SK-N-MC (cell line): ENCODE measurements at regions not wholly inside any gene's neighbourhood (a gene's known extent, or its start where the extent isn't known, plus 50 kb on each side); places are given as distances from the start of the nearest gene placed in this dataset.
A peak's percentile ranks its signal among the peaks of the same experiment; 100 is the strongest.

Experiments used
- DNase-seq: peaks from one replicate; pipeline ENCODE4 v3.0.0-alpha.2; 2011; ENCODE audit warnings: low read depth, low spot score
- H3K27ac ChIP-seq: fragments of 200-600 bp; sonication (generic); 2 replicates; pipeline ENCODE4 v1.5.1; 2016; ENCODE audit warnings: mixed run types
- H3K36me3 ChIP-seq: fragments of 200-600 bp; sonication (generic); 2 replicates; pipeline ENCODE4 v1.6.1; 2017; ENCODE audit warnings: antibody characterized with exemption, low read length, mixed read lengths; ENCODE audit not compliant: insufficient read depth
- H3K4me3 ChIP-seq: fragments of 200-600 bp; sonication (generic); 2 replicates; pipeline ENCODE4 v1.5.1; 2016
- H3K9ac ChIP-seq: fragments of 200-600 bp; sonication (generic); 2 replicates; pipeline ENCODE4 v1.8.0; 2017; ENCODE audit warnings: mixed run types, mixed read lengths; ENCODE audit not compliant: insufficient read length
- H3K9me3 ChIP-seq: fragments of 200-600 bp; sonication (generic); 2 replicates; pipeline ENCODE4 v1.6.1; 2017; ENCODE audit warnings: low read depth, mild to moderate bottlenecking, antibody characterized with exemption, low read length, moderate library complexity, mixed read lengths
- EZH2 ChIP-seq: fragments of 200-600 bp; sonication (generic); IDR thresholded peaks from one replicate; pipeline ENCODE4 v1.6.1; 2017; ENCODE audit warnings: antibody characterized with exemption
- FOXP2 ChIP-seq: optimal IDR thresholded peaks from 2 replicates; pipeline ENCODE3; 2011; ENCODE audit warnings: mild to moderate bottlenecking, moderate library complexity; ENCODE audit not compliant: insufficient read depth; ENCODE audit errors: extremely low read length, control extremely low read depth
- POLR2AphosphoS5 ChIP-seq: IDR thresholded peaks from 2 replicates; pipeline ENCODE4 v1.6.1; 2012; ENCODE audit warnings: mild to moderate bottlenecking, low read depth, low read length, borderline replicate concordance

DNA sequence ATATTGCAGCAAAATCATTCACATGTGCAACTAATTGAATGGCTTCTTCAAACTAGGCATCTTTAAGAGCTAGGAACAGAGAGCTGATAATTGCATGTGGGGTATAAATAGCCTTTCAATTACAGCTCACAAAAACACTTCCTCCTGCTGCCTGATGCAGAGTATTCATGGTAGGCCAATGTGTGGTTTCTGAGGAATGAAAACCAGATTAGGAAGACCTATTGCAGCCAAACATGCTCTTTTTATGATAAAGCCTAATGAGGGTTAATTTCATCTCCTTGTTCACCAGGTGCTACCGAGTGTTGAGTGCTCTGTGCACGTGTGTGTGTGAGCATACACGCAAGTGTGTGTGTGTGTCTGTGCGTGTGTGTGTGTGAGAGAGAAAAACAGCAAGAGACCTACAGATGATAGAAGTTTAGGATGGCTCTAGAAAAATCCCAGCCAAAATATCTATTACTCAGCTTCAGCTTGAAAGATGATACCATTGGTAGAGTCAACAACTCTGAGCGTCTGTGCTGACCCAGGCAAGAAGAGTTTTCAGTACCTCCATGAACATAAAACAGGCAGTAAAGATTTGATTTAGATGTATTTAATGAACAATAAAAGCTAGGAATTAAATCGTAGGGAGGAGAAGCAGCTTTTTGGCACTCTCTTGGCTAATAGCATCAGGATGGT, 448.5 kb upstream of the ANKRD30A start:
- Histone ChIP-seq H3K27ac (peak overlapping the region; percentile 62; the same call in 1 of the 2 replicates), H3K9ac (no peak overlapping the region), H3K4me3 (peak overlapping the region; percentile 40; the same call in 1 of the 2 replicates), H3K9me3 (no peaks in the 10 kb centered on the region), H3K36me3 (no peaks in the 10 kb centered on the region)
- DNase-seq, result no peak
- TF ChIP-seq EZH2, result no peak
- no peak for TF ChIP-seq FOXP2
- TF ChIP-seq POLR2AphosphoS5, result no peak

DNA sequence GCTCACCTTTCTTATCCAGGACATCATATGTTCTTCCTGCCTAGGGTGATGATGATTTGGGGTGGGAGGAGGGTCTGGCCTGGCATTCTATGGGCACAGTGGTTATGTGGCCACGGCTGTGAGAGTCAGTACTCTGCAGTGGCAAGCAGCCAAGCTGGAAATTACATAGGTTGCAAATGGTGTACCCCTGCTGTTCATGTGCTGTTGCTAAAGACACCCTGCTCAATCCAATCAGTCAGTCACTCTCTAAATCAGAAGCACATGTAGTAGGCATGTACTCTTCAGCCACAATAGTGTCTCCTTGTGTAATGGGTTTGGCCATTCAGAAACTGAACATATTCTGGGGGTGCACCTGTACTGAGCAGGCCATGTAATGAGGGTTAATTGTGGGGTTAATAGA, 449.1 kb upstream of the ANKRD30A start:
- H3K4me3 ChIP-seq, result peak overlapping the region; percentile 40; the same call in 1 of the 2 replicates
- TF ChIP-seq FOXP2 (no peak), EZH2 (no peak), POLR2AphosphoS5 (no peak)
- no peak for DNase-seq
- H3K9me3 ChIP-seq, result no peaks in the 10 kb centered on the region
- H3K9ac ChIP-seq, result no peak overlapping the region
- peak overlapping the region; percentile 19; the same call in 1 of the 2 replicates for H3K27ac ChIP-seq
- no peaks in the 10 kb centered on the region for H3K36me3 ChIP-seq

DNA sequence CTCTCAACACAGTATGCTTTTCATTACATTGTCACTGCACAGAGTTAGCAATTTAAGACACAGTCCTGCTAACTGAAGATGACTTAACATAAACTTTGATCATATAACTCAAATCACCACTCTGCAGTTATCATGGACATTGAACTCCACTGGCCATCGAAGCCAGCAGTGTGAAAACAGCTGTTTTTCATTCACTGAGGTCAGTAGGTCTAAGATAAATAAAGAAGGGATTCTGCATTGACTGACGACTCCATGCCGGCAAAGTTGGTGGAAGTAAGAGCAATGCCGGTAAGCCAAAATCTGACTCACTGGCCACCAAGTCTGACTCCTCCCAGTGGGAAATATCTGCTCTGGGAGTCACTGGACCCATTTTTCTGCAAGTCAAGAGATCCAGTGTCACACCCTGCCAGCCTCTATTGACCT, 449.9 kb upstream of the ANKRD30A start:
- TF ChIP-seq FOXP2 (no peak), POLR2AphosphoS5 (no peak), EZH2 (no peak)
- H3K36me3 ChIP-seq, result no peaks in the 10 kb centered on the region
- DNase-seq, result no peak
- no peak overlapping the region for H3K9ac ChIP-seq
- no peaks in the 10 kb centered on the region for H3K9me3 ChIP-seq
- no peak overlapping the region for H3K4me3 ChIP-seq
- no peak overlapping the region for H3K27ac ChIP-seq

GRCh38 chr10:36671607-36672006, 453.8 kb upstream of the ANKRD30A start:
- H3K4me3 ChIP-seq, result no peak overlapping the region
- TF ChIP-seq POLR2AphosphoS5 (no peak), FOXP2 (no peak), EZH2 (no peak)
- no peak for DNase-seq
- no peak overlapping the region for H3K27ac ChIP-seq
- H3K9me3 ChIP-seq, result no peaks in the 10 kb centered on the region
- H3K9ac ChIP-seq, result no peak overlapping the region
- H3K36me3 ChIP-seq, result no peaks in the 10 kb centered on the region

DNA sequence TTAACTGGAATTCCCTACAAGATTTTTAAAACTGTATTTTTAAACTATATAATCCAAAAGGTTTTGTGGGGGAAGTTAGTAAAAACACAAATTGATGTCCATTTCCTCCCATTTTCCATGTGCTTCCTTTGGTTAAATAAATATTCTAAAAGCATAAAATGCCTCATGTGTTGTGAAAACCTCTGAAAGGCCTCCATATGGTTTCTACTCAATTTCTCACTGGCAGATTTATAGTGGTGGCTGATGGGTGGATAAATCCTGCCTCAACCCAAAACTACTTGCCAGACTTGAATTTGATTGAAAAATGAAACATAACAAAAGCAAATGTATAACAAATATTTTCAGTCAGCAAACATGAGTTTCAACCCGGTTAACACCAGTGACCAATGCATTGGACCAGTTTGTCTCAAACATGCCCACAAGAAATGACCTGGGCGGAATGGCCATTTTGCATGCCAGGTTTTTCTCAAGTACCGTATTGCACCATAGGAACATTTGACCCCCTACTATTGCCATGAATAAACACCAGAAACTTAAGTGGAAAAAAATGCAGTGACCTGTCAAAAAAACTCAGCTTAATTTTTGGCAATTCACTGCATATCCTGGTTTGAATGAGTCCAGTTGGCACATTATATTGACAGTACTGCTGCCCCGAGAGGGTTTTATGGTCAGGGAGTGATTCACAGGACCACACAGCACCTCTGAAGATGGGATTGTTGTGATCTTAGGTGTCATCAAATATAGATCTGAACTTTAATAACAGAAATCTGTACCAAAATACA, 454.6 kb upstream of the ANKRD30A start:
- TF ChIP-seq EZH2 (no peak), POLR2AphosphoS5 (no peak), FOXP2 (no peak)
- H3K9me3 ChIP-seq, result no peaks in the 10 kb centered on the region
- H3K27ac ChIP-seq, result peak overlapping the region; percentile 60; the same call in 1 of the 2 replicates
- H3K36me3 ChIP-seq, result no peaks in the 10 kb centered on the region
- DNase-seq, result no peak
- H3K4me3 ChIP-seq, result no peak overlapping the region
- no peak overlapping the region for H3K9ac ChIP-seq

- no peak for DNase-seq
- no peaks in the 10 kb centered on the region for H3K36me3 ChIP-seq
- H3K27ac ChIP-seq, result peak overlapping the region; percentile 60; the same call in 1 of the 2 replicates
- TF ChIP-seq EZH2, result no peak
- TF ChIP-seq FOXP2, result no peak
- TF ChIP-seq POLR2AphosphoS5, result no peak
- H3K4me3 ChIP-seq, result no peak overlapping the region
- no peaks in the 10 kb centered on the region for H3K9me3 ChIP-seq
- no peak overlapping the region for H3K9ac ChIP-seq
These were observed 455.6 kb upstream of the ANKRD30A start for GRCh38 chr10:36669615-36670352.

DNA sequence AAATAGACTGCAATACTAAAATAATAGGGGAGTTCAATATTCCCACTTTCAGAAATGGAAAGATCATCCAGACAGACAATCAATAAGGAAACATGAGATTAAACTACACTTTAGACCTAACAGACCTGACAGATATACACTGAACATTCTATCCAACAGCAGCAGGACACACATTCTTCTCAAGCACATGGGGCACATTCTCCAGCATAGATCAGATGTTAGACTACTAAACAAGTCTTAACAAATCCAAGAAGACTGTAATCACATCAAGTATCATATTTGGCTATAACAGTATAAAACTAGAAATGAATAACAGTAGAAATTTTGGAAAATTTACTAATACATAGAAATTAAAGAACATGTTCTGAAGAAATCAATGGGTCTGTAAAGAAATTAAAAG, 458.9 kb upstream of the ANKRD30A start:
- H3K9me3 ChIP-seq, result no peaks in the 10 kb centered on the region
- H3K36me3 ChIP-seq, result no peaks in the 10 kb centered on the region
- DNase-seq, result no peak
- no peak overlapping the region for H3K27ac ChIP-seq
- TF ChIP-seq POLR2AphosphoS5, result no peak
- no peak for TF ChIP-seq FOXP2
- TF ChIP-seq EZH2, result no peak
- H3K4me3 ChIP-seq, result no peak overlapping the region
- H3K9ac ChIP-seq, result no peak overlapping the region

DNA sequence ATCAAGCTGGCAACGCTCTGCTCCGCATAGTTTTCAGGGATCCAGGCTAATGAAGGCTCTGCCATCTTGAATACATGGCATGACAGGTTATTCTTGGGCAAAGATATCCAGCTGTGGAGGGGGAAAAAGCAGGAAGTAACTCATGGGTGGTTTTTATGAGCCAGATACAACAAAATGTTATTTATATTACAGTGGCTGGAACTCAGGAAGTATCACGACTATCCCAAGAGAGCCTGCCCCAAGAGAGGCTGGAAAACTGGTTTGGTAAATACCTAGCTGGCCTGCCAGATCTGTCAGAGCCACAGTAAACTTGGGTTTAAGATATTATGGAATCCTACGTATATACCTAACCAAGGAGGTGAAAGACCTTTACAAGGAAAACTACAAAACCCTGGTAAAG, 462.8 kb upstream of the ANKRD30A start:
- TF ChIP-seq FOXP2, result no peak
- TF ChIP-seq POLR2AphosphoS5, result no peak
- no peak for TF ChIP-seq EZH2
- Histone ChIP-seq H3K27ac (no peak overlapping the region), H3K36me3 (no peaks in the 10 kb centered on the region), H3K4me3 (no peak overlapping the region), H3K9me3 (no peaks in the 10 kb centered on the region), H3K9ac (no peak overlapping the region)
- no peak for DNase-seq
